HG02759 (cell line): ENCODE measurements at regions not wholly inside any gene's neighbourhood (a gene's known extent, or its start where the extent isn't known, plus 50 kb on each side); places are given as distances from the start of the nearest gene placed in this dataset.

Experiments used
- ATAC-seq: cut with Tn5 transposase; IDR thresholded peaks from one replicate; pipeline ENCODE4 v1.9.1; 2021; ENCODE audit warnings: mild to moderate bottlenecking, moderate library complexity; ENCODE audit not compliant: unreplicated experiment

GRCh38 chr15:69624155-69624520 is 171.5 kb downstream of the RPLP1 start:
- ATAC-seq, result no peak

- no peak for ATAC-seq
Observed at GRCh38 chr15:69624816-69625215, 172.2 kb downstream of the RPLP1 start.

- no peak for ATAC-seq
Observed at GRCh38 chr15:69625328-69625727, 172.7 kb downstream of the RPLP1 start.

GRCh38 chr15:69626095-69627066 is 173.8 kb downstream of the RPLP1 start:
- no peak for ATAC-seq

GRCh38 chr15:69627548-69628158 is 175.0 kb downstream of the RPLP1 start:
- no peak for ATAC-seq

GRCh38 chr15:69628256-69629093 is 175.9 kb downstream of the RPLP1 start:
- no peak for ATAC-seq

GRCh38 chr15:69629631-69630161 is 177.1 kb downstream of the RPLP1 start:
- ATAC-seq, result no peak

GRCh38 chr15:69631005-69631404 is 178.4 kb downstream of the RPLP1 start:
- no peak for ATAC-seq

- ATAC-seq, result no peak
Observed at GRCh38 chr15:69631978-69632377, 179.4 kb downstream of the RPLP1 start.

GRCh38 chr15:69634860-69635259 is 182.2 kb downstream of the RPLP1 start:
- ATAC-seq, result no peak

- no peak for ATAC-seq
Observed at GRCh38 chr15:69636169-69636915, 183.7 kb downstream of the RPLP1 start.

GRCh38 chr15:69637818-69638217 is 185.2 kb downstream of the RPLP1 start:
- ATAC-seq, result no peak

- ATAC-seq, result no peak
Observed at GRCh38 chr15:69643476-69643875, 190.9 kb downstream of the RPLP1 start.

GRCh38 chr15:69643971-69644370 is 191.4 kb downstream of the RPLP1 start:
- ATAC-seq, result no peak

- no peak for ATAC-seq
Observed at GRCh38 chr15:69644876-69645275, 192.3 kb downstream of the RPLP1 start.

GRCh38 chr15:69647142-69647513 is 194.5 kb downstream of the RPLP1 start:
- ATAC-seq, result no peak

GRCh38 chr15:69648212-69648611 is 195.6 kb downstream of the RPLP1 start:
- no peak for ATAC-seq

GRCh38 chr15:69648775-69649735 is 196.4 kb downstream of the RPLP1 start:
- ATAC-seq, result no peak

- ATAC-seq, result no peak
Observed at GRCh38 chr15:69652293-69652692, 199.7 kb downstream of the RPLP1 start.
